SJCRH30 (cell line): ENCODE measurements at regions not wholly inside any gene's neighbourhood (a gene's known extent, or its start where the extent isn't known, plus 50 kb on each side); places are given as distances from the start of the nearest gene placed in this dataset.
A peak's percentile ranks its signal among the peaks of the same experiment; 100 is the strongest.
"Not testable (repeated sequence)": the region's sequence is repeated elsewhere in the genome, so short reads cannot be mapped to it uniquely, and the experiment has no call there.

ENCODE experiments used
- DNase-seq, 2 experiments: peaks; one replicate each; pipeline ENCODE4 v3.0.0-alpha.2; 2015 to 2020
- H3K27ac ChIP-seq: fragments of 250-450 bp; sonication (Bioruptor Pico); 2 replicates; pipeline ENCODE4 v1.5.1; 2020; ENCODE audit warnings: mild to moderate bottlenecking, moderate library complexity
- H3K27me3 ChIP-seq: fragments of 250-450 bp; sonication (Bioruptor Pico); 2 replicates; pipeline ENCODE4 v1.5.1; 2020; ENCODE audit warnings: mild to moderate bottlenecking, moderate library complexity
- H3K36me3 ChIP-seq: fragments of 250-450 bp; sonication (Bioruptor Pico); 2 replicates; pipeline ENCODE4 v1.5.1; 2020; ENCODE audit warnings: mild to moderate bottlenecking, moderate library complexity
- H3K4me1 ChIP-seq: fragments of 250-450 bp; sonication (Bioruptor Pico); 2 replicates; pipeline ENCODE4 v1.5.1; 2020; ENCODE audit warnings: mild to moderate bottlenecking, moderate library complexity
- H3K4me3 ChIP-seq: fragments of 250-450 bp; sonication (Bioruptor Pico); 2 replicates; pipeline ENCODE4 v1.5.1; 2020; ENCODE audit warnings: mild to moderate bottlenecking, moderate library complexity
- H3K9me3 ChIP-seq: fragments of 250-450 bp; sonication (Bioruptor Pico); replicated peaks from 2 replicates; pipeline ENCODE4 v1.5.1; 2020; ENCODE audit warnings: mild to moderate bottlenecking, moderate library complexity

- H3K36me3 ChIP-seq = no peaks in the 10 kb centered on the region
- 0 out of 2 replicates have a peak, but pooled peaks cover 7% of the 10 kb centered on the region for H3K27me3 ChIP-seq
- no peaks in the 10 kb centered on the region for H3K4me1 ChIP-seq
- DNase-seq = no peak
- no peak overlapping the region for H3K27ac ChIP-seq
- no peak overlapping the region for H3K4me3 ChIP-seq
- H3K9me3 ChIP-seq = no peaks in the 10 kb centered on the region
Observed at GRCh38 chr2:75432761-75433361, 127.9 kb downstream of the EVA1A start.

GRCh38 chr2:75431763-75432162 lies 129.0 kb downstream of the EVA1A start:
- Histone ChIP-seq H3K9me3 (no peaks in the 10 kb centered on the region), H3K36me3 (no peaks in the 10 kb centered on the region), H3K4me3 (no peak overlapping the region), H3K27ac (no peak overlapping the region), H3K27me3 (0 out of 2 replicates have a peak, but pooled peaks cover 7% of the 10 kb centered on the region), H3K4me1 (no peaks in the 10 kb centered on the region)
- DNase-seq = no peak

DNA sequence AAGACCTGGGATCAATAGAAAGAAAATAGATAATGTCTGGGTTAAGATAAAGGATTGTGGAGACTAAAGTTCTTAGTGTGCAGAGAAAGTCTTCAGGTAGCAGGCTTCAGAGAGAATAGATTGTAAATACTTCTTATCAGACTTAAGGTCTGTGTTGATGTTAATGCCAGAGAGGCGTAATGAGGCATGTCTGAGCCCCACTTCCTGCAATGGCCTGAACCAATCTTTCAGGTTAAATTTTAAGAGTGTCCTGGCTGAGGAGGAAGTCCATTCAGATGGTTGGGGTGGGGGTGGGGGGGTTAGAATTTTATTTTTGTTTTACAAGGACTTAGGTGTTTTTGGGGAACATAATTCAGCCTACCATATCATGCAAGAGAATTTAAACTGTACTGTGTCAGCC lies 129.5 kb downstream of the EVA1A start:
- Histone ChIP-seq H3K36me3 (no peaks in the 10 kb centered on the region), H3K9me3 (no peaks in the 10 kb centered on the region), H3K27ac (no peak overlapping the region), H3K4me3 (no peak overlapping the region), H3K4me1 (no peaks in the 10 kb centered on the region), H3K27me3 (0 out of 2 replicates have a peak, but pooled peaks cover 7% of the 10 kb centered on the region)
- no peak for DNase-seq

DNA sequence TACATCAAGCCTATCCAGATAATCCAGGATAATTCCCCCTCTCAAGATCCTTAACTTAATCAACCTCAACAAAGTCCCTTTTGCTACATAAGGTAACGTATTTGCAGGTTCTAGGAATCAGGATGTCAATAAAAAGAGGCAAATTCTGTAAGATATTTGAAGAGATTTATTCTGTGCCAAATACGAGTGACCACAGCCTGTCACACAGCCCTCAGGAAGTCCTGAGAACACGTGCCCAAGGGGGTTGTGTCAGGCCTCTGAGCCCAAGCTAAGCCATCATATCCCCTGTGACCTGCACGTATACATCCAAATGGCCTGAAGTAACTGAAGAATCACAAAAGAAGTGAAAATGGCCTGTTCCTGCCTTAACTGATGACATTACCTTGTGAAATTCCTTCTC lies 130.3 kb downstream of the EVA1A start:
- H3K4me1 ChIP-seq, H3K4me3 ChIP-seq, H3K9me3 ChIP-seq, DNase-seq, H3K27me3 ChIP-seq, H3K27ac ChIP-seq, H3K36me3 ChIP-seq: not testable (repeated sequence)

GRCh38 chr2:75428646-75429443 lies 131.9 kb downstream of the EVA1A start:
- DNase-seq = no peak
- Histone ChIP-seq H3K27me3 (0 out of 2 replicates have a peak, but pooled peaks cover 7% of the 10 kb centered on the region), H3K9me3 (no peaks in the 10 kb centered on the region), H3K4me1 (no peaks in the 10 kb centered on the region), H3K4me3 (no peak overlapping the region), H3K36me3 (no peaks in the 10 kb centered on the region), H3K27ac (no peak overlapping the region)

DNA sequence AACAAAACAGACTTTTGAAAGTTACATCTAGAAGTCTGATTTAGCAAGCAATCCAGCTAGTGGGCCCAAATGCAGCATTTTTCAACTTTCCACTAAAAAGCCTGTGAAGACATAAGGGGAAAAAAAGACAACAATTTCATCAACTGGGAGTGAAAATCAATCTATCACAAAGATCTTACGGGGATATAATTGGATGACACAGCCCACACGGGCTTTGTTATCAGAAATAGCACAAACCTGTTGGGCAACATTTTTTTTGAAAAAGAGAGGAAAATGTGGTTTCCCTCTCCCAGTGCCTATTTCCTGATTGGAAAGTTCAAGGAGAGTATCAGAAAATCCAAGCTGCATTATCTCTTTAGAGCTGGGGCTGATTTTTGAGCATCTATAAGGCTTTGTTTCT lies 132.7 kb downstream of the EVA1A start:
- no peaks in the 10 kb centered on the region for H3K9me3 ChIP-seq
- DNase-seq = no peak
- H3K4me3 ChIP-seq = no peak overlapping the region
- 0 out of 2 replicates have a peak, but pooled peaks cover 7% of the 10 kb centered on the region for H3K27me3 ChIP-seq
- no peak overlapping the region for H3K27ac ChIP-seq
- H3K36me3 ChIP-seq = no peaks in the 10 kb centered on the region
- H3K4me1 ChIP-seq = no peaks in the 10 kb centered on the region

- DNase-seq = peak in 1 of 2 experiments; percentile 40
- Histone ChIP-seq H3K4me1 (no peaks in the 10 kb centered on the region), H3K27ac (no peak overlapping the region), H3K36me3 (no peaks in the 10 kb centered on the region), H3K9me3 (no peaks in the 10 kb centered on the region), H3K27me3 (no peaks in the 10 kb centered on the region), H3K4me3 (no peak overlapping the region)
Observed at GRCh38 chr2:75424936-75425619, 135.7 kb downstream of the EVA1A start.

GRCh38 chr2:75421986-75422385 lies 138.8 kb downstream of the EVA1A start:
- H3K27ac ChIP-seq = no peak overlapping the region
- H3K4me3 ChIP-seq = no peak overlapping the region
- no peaks in the 10 kb centered on the region for H3K36me3 ChIP-seq
- no peak for DNase-seq
- no peaks in the 10 kb centered on the region for H3K27me3 ChIP-seq
- no peaks in the 10 kb centered on the region for H3K4me1 ChIP-seq
- H3K9me3 ChIP-seq = no peaks in the 10 kb centered on the region

DNA sequence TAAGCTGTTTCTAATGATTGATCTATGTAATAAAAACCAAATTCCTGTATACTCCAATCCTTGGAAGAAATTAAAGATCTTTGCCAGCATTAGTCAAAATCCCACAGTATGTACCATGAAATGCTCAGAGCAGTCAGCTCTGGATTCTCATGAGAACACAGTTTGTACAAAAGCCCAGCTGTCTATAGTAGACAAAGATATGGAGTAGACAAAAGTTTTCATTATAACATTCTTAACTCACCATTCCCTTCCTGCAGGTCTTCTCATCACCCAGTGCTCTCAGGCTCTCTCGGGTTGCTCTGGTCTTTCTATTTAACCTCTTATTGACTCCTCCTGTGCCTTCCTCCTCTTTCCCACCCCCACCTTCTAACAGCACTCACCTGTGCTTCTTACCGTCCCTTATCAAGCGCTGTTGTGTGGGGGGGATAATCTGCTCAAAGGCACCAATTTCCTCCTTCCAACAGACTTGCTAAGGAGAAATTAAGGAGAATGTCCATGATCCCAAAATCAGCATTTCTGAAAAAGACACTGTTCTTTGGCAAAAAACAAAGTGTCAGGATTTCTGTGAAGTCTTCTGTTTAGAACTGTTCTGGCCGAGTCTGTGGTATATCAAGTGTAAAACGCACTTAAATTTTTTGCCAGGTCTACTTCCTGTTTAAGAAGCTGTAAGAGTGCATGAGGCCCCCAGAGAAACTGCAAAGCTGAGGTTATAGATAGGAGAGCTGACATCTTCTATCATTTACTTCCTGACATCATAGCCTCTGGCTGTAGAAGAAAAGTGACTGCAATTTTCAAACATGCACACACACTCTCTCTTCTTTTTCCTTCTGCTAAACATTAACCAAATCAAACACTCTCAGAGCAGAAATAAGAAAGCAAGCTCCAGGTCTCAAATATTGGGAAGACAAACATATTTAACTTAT lies 144.1 kb downstream of the EVA1A start:
- no peaks in the 10 kb centered on the region for H3K27me3 ChIP-seq
- H3K36me3 ChIP-seq = no peaks in the 10 kb centered on the region
- H3K27ac ChIP-seq = no peak overlapping the region
- H3K4me3 ChIP-seq = no peak overlapping the region
- no peak for DNase-seq
- no peaks in the 10 kb centered on the region for H3K4me1 ChIP-seq
- no peaks in the 10 kb centered on the region for H3K9me3 ChIP-seq

- Histone ChIP-seq H3K4me1 (no peaks in the 10 kb centered on the region), H3K27me3 (no peaks in the 10 kb centered on the region), H3K36me3 (no peaks in the 10 kb centered on the region), H3K27ac (no peak overlapping the region), H3K4me3 (no peak overlapping the region), H3K9me3 (0 out of 2 replicates have a peak, but pooled peaks cover under 1% of the 10 kb centered on the region)
- no peak for DNase-seq
Observed at GRCh38 chr2:75415731-75416130, 145.0 kb downstream of the EVA1A start.

DNA sequence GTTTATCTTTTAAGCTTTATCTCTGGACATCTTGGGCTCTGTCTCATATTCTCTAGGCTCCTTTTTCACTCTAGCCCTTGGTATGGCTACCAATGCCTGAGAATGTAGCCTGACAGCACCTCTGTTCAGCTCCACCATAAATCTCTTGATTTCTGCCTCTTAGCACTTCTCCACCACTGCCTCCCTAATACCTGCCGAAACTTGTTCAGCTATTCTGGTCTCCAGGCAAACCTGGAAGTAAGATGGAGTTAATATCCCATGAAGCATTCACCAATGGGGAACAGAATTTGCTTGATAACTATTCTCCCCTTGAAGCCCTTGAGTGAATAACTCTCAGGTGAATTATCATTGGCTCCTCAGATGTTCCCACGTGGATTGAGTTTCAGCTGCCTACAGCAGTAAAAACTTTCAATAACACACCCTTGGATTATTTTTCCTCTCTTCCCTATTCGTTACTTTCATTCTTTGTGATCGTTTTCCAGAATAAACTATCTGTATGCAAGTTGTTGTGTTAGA lies 145.6 kb downstream of the EVA1A start:
- H3K4me3 ChIP-seq = no peak overlapping the region
- no peaks in the 10 kb centered on the region for H3K27me3 ChIP-seq
- 0 out of 2 replicates have a peak, but pooled peaks cover 5% of the 10 kb centered on the region for H3K9me3 ChIP-seq
- H3K4me1 ChIP-seq = no peaks in the 10 kb centered on the region
- DNase-seq = no peak
- H3K36me3 ChIP-seq = no peaks in the 10 kb centered on the region
- no peak overlapping the region for H3K27ac ChIP-seq

GRCh38 chr2:75411574-75411973 lies 149.2 kb downstream of the EVA1A start:
- H3K27me3 ChIP-seq = no peaks in the 10 kb centered on the region
- no peak overlapping the region for H3K4me3 ChIP-seq
- DNase-seq = no peak
- H3K36me3 ChIP-seq = no peaks in the 10 kb centered on the region
- no peak overlapping the region for H3K27ac ChIP-seq
- 0 out of 2 replicates have a peak, but pooled peaks cover 5% of the 10 kb centered on the region for H3K9me3 ChIP-seq
- H3K4me1 ChIP-seq = no peaks in the 10 kb centered on the region

DNA sequence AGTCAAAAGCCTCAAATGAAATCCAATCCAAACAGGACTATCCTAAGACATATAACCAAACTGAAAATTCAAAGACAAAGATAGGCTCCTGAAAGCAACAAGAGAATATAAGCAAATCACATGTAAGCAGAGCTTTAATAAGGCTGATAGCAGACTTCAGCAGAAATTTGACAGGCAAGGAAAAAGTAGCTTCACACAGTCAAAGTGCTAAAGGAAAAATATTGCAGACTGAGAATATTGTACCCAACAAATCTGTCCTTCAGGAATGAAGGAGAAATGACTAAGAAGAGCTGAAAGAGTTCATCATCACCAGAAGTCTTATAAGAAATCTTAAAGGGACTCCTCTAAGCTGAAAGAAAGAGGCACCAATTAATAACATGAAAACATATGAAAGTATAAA lies 150.0 kb downstream of the EVA1A start:
- Histone ChIP-seq H3K9me3 (0 out of 2 replicates have a peak, but pooled peaks cover 5% of the 10 kb centered on the region), H3K4me3 (no peak overlapping the region), H3K36me3 (no peaks in the 10 kb centered on the region), H3K27me3 (no peaks in the 10 kb centered on the region), H3K4me1 (no peaks in the 10 kb centered on the region), H3K27ac (no peak overlapping the region)
- DNase-seq = no peak

GRCh38 chr2:75408771-75409170 lies 152.0 kb downstream of the EVA1A start:
- Histone ChIP-seq H3K27ac (no peak overlapping the region), H3K36me3 (no peaks in the 10 kb centered on the region), H3K27me3 (no peaks in the 10 kb centered on the region), H3K4me3 (no peak overlapping the region), H3K4me1 (no peaks in the 10 kb centered on the region), H3K9me3 (0 out of 2 replicates have a peak, but pooled peaks cover 5% of the 10 kb centered on the region)
- DNase-seq = no peak
